ENCODE measurements at regions not wholly inside any gene's neighbourhood (a gene's known extent, or its start where the extent isn't known, plus 50 kb on each side); places are given as distances from the start of the nearest gene placed in this dataset.

- TF ChIP-seq CTCF (IDR thresholded peaks at IDR 0.05; ENCODE audit: low read depth, low read length) (no peak), EZH2phosphoT487 (IDR thresholded peaks at IDR 0.05; ENCODE audit: low read depth) (no peak)
These were observed 73.9 kb upstream of the KRR1 start for GRCh38 chr12:75585330-75585729.
